HAP-1 (cell line): ENCODE measurements at regions not wholly inside any gene's neighbourhood (a gene's known extent, or its start where the extent isn't known, plus 50 kb on each side); places are given as distances from the start of the nearest gene placed in this dataset.

Source experiments
- DNase-seq, 2 experiments: peaks; one replicate each; pipeline ENCODE4 v3.0.0-alpha.2; 2016 to 2020; ENCODE audit warnings: low spot score in 2 of 2
- H3K27me3 ChIP-seq: fragments of 250-450 bp; sonication (Bioruptor Pico); 2 replicates; pipeline ENCODE4 v1.5.1; 2020; ENCODE audit warnings: low read depth, mild to moderate bottlenecking, moderate library complexity
- H3K36me3 ChIP-seq: fragments of 250-450 bp; sonication (Bioruptor Pico); replicated peaks from 2 replicates; pipeline ENCODE4 v1.5.1; 2020; ENCODE audit warnings: mild to moderate bottlenecking
- H3K4me1 ChIP-seq: fragments of 250-450 bp; sonication (Bioruptor Pico); 2 replicates; pipeline ENCODE4 v1.5.1; 2020; ENCODE audit warnings: mild to moderate bottlenecking
- H3K4me3 ChIP-seq: fragments of 250-450 bp; sonication (Bioruptor Pico); 2 replicates; pipeline ENCODE4 v1.5.1; 2020; ENCODE audit warnings: mild to moderate bottlenecking, moderate library complexity
- H3K9me3 ChIP-seq: fragments of 250-450 bp; sonication (Bioruptor Pico); 2 replicates; pipeline ENCODE4 v1.5.1; 2020; ENCODE audit warnings: mild to moderate bottlenecking, moderate library complexity
- in situ Hi-C: fragments of 300-500 bp; cut with MboI; formaldehyde crosslinking; loops from 3 replicates; pipeline ENCODE4 v1.14.3; 2020; ENCODE audit warnings: low sequenced_read_pairs, inconsistent platforms, mixed read lengths

- peak overlapping the region; percentile 46 for H3K4me3 ChIP-seq
- H3K36me3 ChIP-seq: 0 out of 2 replicates have a peak, but pooled peaks cover 3% of the 10 kb centered on the region
- H3K9me3 ChIP-seq: no peaks in the 10 kb centered on the region
- in situ Hi-C loops: no loop called here
- peak; percentile 38 to 65 for DNase-seq
- peaks cover 37% of the 10 kb centered on the region for H3K4me1 ChIP-seq
- no peaks in the 10 kb centered on the region for H3K27me3 ChIP-seq
Observed at GRCh38 chr14:73786636-73787485, 64.8 kb upstream of the PTGR2 start.

GRCh38 chr14:73785834-73786635, 65.6 kb upstream of the PTGR2 start:
- DNase-seq: peak; percentile 75 to 82
- H3K4me1 ChIP-seq: peaks cover 37% of the 10 kb centered on the region
- no peaks in the 10 kb centered on the region for H3K9me3 ChIP-seq
- in situ Hi-C loops: no loop called here
- no peaks in the 10 kb centered on the region for H3K27me3 ChIP-seq
- 0 out of 2 replicates have a peak, but pooled peaks cover 3% of the 10 kb centered on the region for H3K36me3 ChIP-seq
- peak overlapping the region; percentile 46 for H3K4me3 ChIP-seq

- H3K27me3 ChIP-seq: no peaks in the 10 kb centered on the region
- H3K36me3 ChIP-seq: 0 out of 2 replicates have a peak, but pooled peaks cover 3% of the 10 kb centered on the region
- peak overlapping the region; percentile 46 for H3K4me3 ChIP-seq
- DNase-seq: peak; percentile 60 to 75
- no peaks in the 10 kb centered on the region for H3K9me3 ChIP-seq
- in situ Hi-C loops: no loop called here
- H3K4me1 ChIP-seq: peaks cover 37% of the 10 kb centered on the region
Observed at GRCh38 chr14:73785336-73785833, 66.2 kb upstream of the PTGR2 start.

- H3K36me3 ChIP-seq: 0 out of 2 replicates have a peak, but pooled peaks cover 3% of the 10 kb centered on the region
- no peaks in the 10 kb centered on the region for H3K9me3 ChIP-seq
- no peak for DNase-seq
- H3K27me3 ChIP-seq: no peaks in the 10 kb centered on the region
- H3K4me1 ChIP-seq: peaks cover 37% of the 10 kb centered on the region
- H3K4me3 ChIP-seq: no peak overlapping the region; the same call in 1 of the 2 replicates
- in situ Hi-C loops: no loop called here
Observed at GRCh38 chr14:73784988-73785313, 66.7 kb upstream of the PTGR2 start.

GRCh38 chr14:73784181-73784987, 67.2 kb upstream of the PTGR2 start:
- Histone ChIP-seq H3K4me1 (peaks cover 37% of the 10 kb centered on the region), H3K9me3 (no peaks in the 10 kb centered on the region), H3K36me3 (0 out of 2 replicates have a peak, but pooled peaks cover 3% of the 10 kb centered on the region), H3K4me3 (no peak overlapping the region), H3K27me3 (no peaks in the 10 kb centered on the region)
- DNase-seq: peak in 1 of 2 experiments; percentile 33
- in situ Hi-C loops: no loop called here

GRCh38 chr14:73783107-73783727, 68.4 kb upstream of the PTGR2 start:
- Histone ChIP-seq H3K36me3 (0 out of 2 replicates have a peak, but pooled peaks cover 3% of the 10 kb centered on the region), H3K9me3 (no peaks in the 10 kb centered on the region), H3K4me3 (no peak overlapping the region), H3K4me1 (peaks cover 36% of the 10 kb centered on the region), H3K27me3 (no peaks in the 10 kb centered on the region)
- in situ Hi-C loops: no loop called here
- peak; percentile 41 to 67 for DNase-seq

- Histone ChIP-seq H3K9me3 (no peaks in the 10 kb centered on the region), H3K36me3 (0 out of 2 replicates have a peak, but pooled peaks cover 3% of the 10 kb centered on the region), H3K27me3 (no peaks in the 10 kb centered on the region), H3K4me3 (no peak overlapping the region), H3K4me1 (peaks cover 30% of the 10 kb centered on the region)
- DNase-seq: no peak
- in situ Hi-C loops: no loop called here
Observed at GRCh38 chr14:73782623-73783022, 68.4 kb upstream of the PNMA1 start.

GRCh38 chr14:73780896-73781295, 66.7 kb upstream of the PNMA1 start:
- H3K4me3 ChIP-seq: no peak overlapping the region
- no peak for DNase-seq

GRCh38 chr14:73780391-73780790, 66.2 kb upstream of the PNMA1 start:
- Histone ChIP-seq H3K4me3 (no peak overlapping the region), H3K27me3 (no peaks in the 10 kb centered on the region), H3K36me3 (0 out of 2 replicates have a peak, but pooled peaks cover 3% of the 10 kb centered on the region), H3K4me1 (peaks cover 22% of the 10 kb centered on the region), H3K9me3 (no peaks in the 10 kb centered on the region)
- in situ Hi-C loops: no loop called here
- DNase-seq: no peak

More at GRCh38 chr14:73780896-73781295, 66.7 kb upstream of the PNMA1 start:
- in situ Hi-C loops: no loop called here
- peaks cover 27% of the 10 kb centered on the region for H3K4me1 ChIP-seq
- H3K27me3 ChIP-seq: no peaks in the 10 kb centered on the region
- H3K9me3 ChIP-seq: no peaks in the 10 kb centered on the region
- H3K36me3 ChIP-seq: 0 out of 2 replicates have a peak, but pooled peaks cover 3% of the 10 kb centered on the region

GRCh38 chr14:73778736-73779135, 64.6 kb upstream of the PNMA1 start:
- Histone ChIP-seq H3K36me3 (0 out of 2 replicates have a peak, but pooled peaks cover 3% of the 10 kb centered on the region), H3K4me1 (peaks cover 6% of the 10 kb centered on the region), H3K4me3 (no peak overlapping the region), H3K27me3 (no peaks in the 10 kb centered on the region), H3K9me3 (no peaks in the 10 kb centered on the region)
- no peak for DNase-seq
- in situ Hi-C loops: no loop called here

GRCh38 chr14:73777420-73777819, 63.2 kb upstream of the PNMA1 start:
- H3K9me3 ChIP-seq: no peaks in the 10 kb centered on the region
- H3K27me3 ChIP-seq: no peaks in the 10 kb centered on the region
- 0 out of 2 replicates have a peak, but pooled peaks cover 2% of the 10 kb centered on the region for H3K36me3 ChIP-seq
- in situ Hi-C loops: no loop called here
- H3K4me1 ChIP-seq: peaks cover 3% of the 10 kb centered on the region
- H3K4me3 ChIP-seq: no peak overlapping the region
- no peak for DNase-seq

- Histone ChIP-seq H3K36me3 (no peaks in the 10 kb centered on the region), H3K27me3 (no peaks in the 10 kb centered on the region), H3K4me3 (no peak overlapping the region), H3K4me1 (peaks cover 3% of the 10 kb centered on the region), H3K9me3 (no peaks in the 10 kb centered on the region)
- in situ Hi-C loops: no loop called here
- DNase-seq: no peak
Observed at GRCh38 chr14:73776194-73776537, 62.0 kb upstream of the PNMA1 start.
